ENCODE measurements at regions not wholly inside any gene's neighbourhood (a gene's known extent, or its start where the extent isn't known, plus 50 kb on each side); places are given as distances from the start of the nearest gene placed in this dataset.

- TF ChIP-seq POLR2AphosphoS5 (IDR thresholded peaks at IDR 0.05; ENCODE audit: low read depth, low read length) (no peak), CTCF (IDR thresholded peaks at IDR 0.05) (no peak), REST (IDR thresholded peaks at IDR 0.05; ENCODE audit: insufficient read depth in 1 of 2, low read depth in 2 of 2, low read length in 1 of 2) (no peak), TCF7L2 (IDR thresholded peaks at IDR 0.05; ENCODE audit: low read depth, low read length) (no peak), SIN3A (IDR thresholded peaks at IDR 0.05; ENCODE audit: borderline replicate concordance, insufficient read depth, low read depth, low read length) (no peak)
These were observed 241.5 kb upstream of the CDH18 start for GRCh38 chr5:20229303-20230005.
